ENCODE measurements at regions not wholly inside any gene's neighbourhood (a gene's known extent, or its start where the extent isn't known, plus 50 kb on each side); places are given as distances from the start of the nearest gene placed in this dataset.

DNA sequence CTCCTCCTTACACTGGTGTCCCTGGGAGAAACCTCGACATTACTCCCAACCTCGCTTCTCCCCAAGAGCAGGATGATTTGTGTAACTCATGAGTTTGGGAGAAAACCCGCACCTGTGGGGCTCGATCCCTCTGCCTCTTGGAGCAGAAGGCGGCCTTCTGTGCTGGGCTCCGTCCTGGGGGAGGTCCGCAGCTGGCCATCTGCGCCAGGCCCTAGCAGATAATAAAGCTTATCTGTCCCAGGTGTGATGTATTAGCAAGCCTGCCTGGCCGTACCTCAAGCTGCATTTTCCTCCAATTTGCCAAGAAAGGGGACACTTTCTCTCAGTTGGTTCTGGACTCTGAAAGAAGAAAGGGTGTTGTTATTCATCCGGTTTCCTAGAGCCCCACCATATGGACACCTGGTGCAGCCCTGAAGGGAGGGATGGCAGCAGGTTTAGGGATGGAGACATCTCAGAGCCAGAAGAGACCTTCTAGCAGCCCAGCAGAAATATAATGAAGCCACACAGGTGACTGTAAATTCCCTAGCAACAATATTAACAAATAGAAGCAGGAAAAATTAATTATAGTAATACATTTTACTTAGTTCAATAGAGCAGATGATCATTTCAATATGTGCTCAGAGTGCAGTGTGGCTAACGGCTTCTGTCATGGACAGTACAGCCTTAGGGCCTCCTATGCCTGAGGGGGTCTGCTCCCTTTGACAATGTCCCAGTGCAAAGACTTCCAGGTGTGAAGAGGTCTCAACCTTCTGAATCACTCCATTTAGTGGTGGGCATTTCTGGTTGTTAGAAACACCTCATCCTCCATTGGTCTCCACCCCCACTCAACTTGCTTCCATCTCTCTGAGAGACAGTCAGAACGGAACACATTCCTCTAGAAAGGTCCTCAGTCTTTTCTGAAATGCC lies 94.8 kb downstream of the CPN2 start:
- H3K27me3 ChIP-seq (ENCODE audit: insufficient read depth, insufficient read length) = peaks cover 2% of the 10 kb centered on the region

GRCh38 chr3:194257151-194257621 lies 93.9 kb downstream of the CPN2 start:
- Histone ChIP-seq H3K9ac (ENCODE audit: insufficient read length, low read depth) (no peak overlapping the region), H3K9me3 (ENCODE audit: insufficient read depth, low read length) (peaks cover 12% of the 10 kb centered on the region), H3K4me3 (ENCODE audit: insufficient read length, low read depth) (no peak overlapping the region), H3K27me3 (ENCODE audit: insufficient read depth, insufficient read length) (peaks cover 2% of the 10 kb centered on the region), H3K36me3 (ENCODE audit: insufficient read depth, insufficient read length, low read length) (no peaks in the 10 kb centered on the region), H3K4me1 (ENCODE audit: insufficient read depth, insufficient read length) (no peaks in the 10 kb centered on the region)
- TF ChIP-seq SUZ12 (IDR thresholded peaks at IDR 0.05; ENCODE audit: extremely low read depth, insufficient read depth, insufficient read length) = no peak
- DNase-seq (ENCODE audit: low read depth, low spot score) = no peak

More for the DNA sequence above, 94.8 kb downstream of the CPN2 start:
- Histone ChIP-seq H3K9me3 (ENCODE audit: insufficient read depth, low read length) (peaks cover 12% of the 10 kb centered on the region), H3K36me3 (ENCODE audit: insufficient read depth, insufficient read length, low read length) (no peaks in the 10 kb centered on the region), H3K4me1 (ENCODE audit: insufficient read depth, insufficient read length) (peaks cover 2% of the 10 kb centered on the region), H3K4me3 (ENCODE audit: insufficient read length, low read depth) (no peak overlapping the region), H3K9ac (ENCODE audit: insufficient read length, low read depth) (no peak overlapping the region)
- no peak for DNase-seq (ENCODE audit: low read depth, low spot score)
- TF ChIP-seq YY1 (IDR thresholded peaks at IDR 0.05; ENCODE audit: insufficient read depth, insufficient read length) (no peak), SUZ12 (IDR thresholded peaks at IDR 0.05; ENCODE audit: extremely low read depth, insufficient read depth, insufficient read length) (no peak), ZNF274 (IDR thresholded peaks at IDR 0.05; ENCODE audit: low read depth, low read length) (no peak)

GRCh38 chr3:194257916-194258668 lies 93.0 kb downstream of the CPN2 start:
- no peak for DNase-seq (ENCODE audit: low read depth, low spot score)
- TF ChIP-seq ZNF274 (IDR thresholded peaks at IDR 0.05; ENCODE audit: low read depth, low read length) = no peak
- TF ChIP-seq SUZ12 (IDR thresholded peaks at IDR 0.05; ENCODE audit: extremely low read depth, insufficient read depth, insufficient read length) = no peak
- TF ChIP-seq YY1 (IDR thresholded peaks at IDR 0.05; ENCODE audit: insufficient read depth, insufficient read length) = no peak
- no peaks in the 10 kb centered on the region for H3K4me1 ChIP-seq (ENCODE audit: insufficient read depth, insufficient read length)

GRCh38 chr3:194259982-194260766 lies 91.0 kb downstream of the CPN2 start:
- Histone ChIP-seq H3K36me3 (ENCODE audit: insufficient read depth, insufficient read length, low read length) (no peaks in the 10 kb centered on the region), H3K9me3 (ENCODE audit: insufficient read depth, low read length) (peaks cover 12% of the 10 kb centered on the region), H3K9ac (ENCODE audit: insufficient read length, low read depth) (no peak overlapping the region)

More at GRCh38 chr3:194257916-194258668, 93.0 kb downstream of the CPN2 start:
- H3K36me3 ChIP-seq (ENCODE audit: insufficient read depth, insufficient read length, low read length) = no peaks in the 10 kb centered on the region
- no peaks in the 10 kb centered on the region for H3K27me3 ChIP-seq (ENCODE audit: insufficient read depth, insufficient read length)
- no peak overlapping the region for H3K4me3 ChIP-seq (ENCODE audit: insufficient read length, low read depth)
- H3K9me3 ChIP-seq (ENCODE audit: insufficient read depth, low read length) = peaks cover 12% of the 10 kb centered on the region
- no peak overlapping the region for H3K9ac ChIP-seq (ENCODE audit: insufficient read length, low read depth)

GRCh38 chr3:194261581-194262063 lies 89.5 kb downstream of the CPN2 start:
- H3K9me3 ChIP-seq (ENCODE audit: insufficient read depth, low read length) = peaks cover 12% of the 10 kb centered on the region
- no peak overlapping the region for H3K4me3 ChIP-seq (ENCODE audit: insufficient read length, low read depth)
- H3K4me1 ChIP-seq (ENCODE audit: insufficient read depth, insufficient read length) = peaks cover 8% of the 10 kb centered on the region
- TF ChIP-seq YY1 (IDR thresholded peaks at IDR 0.05; ENCODE audit: insufficient read depth, insufficient read length) = no peak
- no peak for TF ChIP-seq SUZ12 (IDR thresholded peaks at IDR 0.05; ENCODE audit: extremely low read depth, insufficient read depth, insufficient read length)
- no peak for TF ChIP-seq ZNF274 (IDR thresholded peaks at IDR 0.05; ENCODE audit: low read depth, low read length)
- no peak for DNase-seq (ENCODE audit: low read depth, low spot score)
- H3K27me3 ChIP-seq (ENCODE audit: insufficient read depth, insufficient read length) = no peaks in the 10 kb centered on the region
- no peaks in the 10 kb centered on the region for H3K36me3 ChIP-seq (ENCODE audit: insufficient read depth, insufficient read length, low read length)
- no peak overlapping the region for H3K9ac ChIP-seq (ENCODE audit: insufficient read length, low read depth)

More at GRCh38 chr3:194259982-194260766, 91.0 kb downstream of the CPN2 start:
- H3K4me1 ChIP-seq (ENCODE audit: insufficient read depth, insufficient read length) = peaks cover 4% of the 10 kb centered on the region
- H3K27me3 ChIP-seq (ENCODE audit: insufficient read depth, insufficient read length) = no peaks in the 10 kb centered on the region
- no peak overlapping the region for H3K4me3 ChIP-seq (ENCODE audit: insufficient read length, low read depth)
- no peak for DNase-seq (ENCODE audit: low read depth, low spot score)
- TF ChIP-seq YY1 (IDR thresholded peaks at IDR 0.05; ENCODE audit: insufficient read depth, insufficient read length) = no peak
- TF ChIP-seq SUZ12 (IDR thresholded peaks at IDR 0.05; ENCODE audit: extremely low read depth, insufficient read depth, insufficient read length) = no peak
- no peak for TF ChIP-seq ZNF274 (IDR thresholded peaks at IDR 0.05; ENCODE audit: low read depth, low read length)

- H3K4me3 ChIP-seq (ENCODE audit: insufficient read length, low read depth) = no peak overlapping the region
- H3K9ac ChIP-seq (ENCODE audit: insufficient read length, low read depth) = no peak overlapping the region
- peaks cover 8% of the 10 kb centered on the region for H3K4me1 ChIP-seq (ENCODE audit: insufficient read depth, insufficient read length)
- no peaks in the 10 kb centered on the region for H3K27me3 ChIP-seq (ENCODE audit: insufficient read depth, insufficient read length)
- no peaks in the 10 kb centered on the region for H3K36me3 ChIP-seq (ENCODE audit: insufficient read depth, insufficient read length, low read length)
- peaks cover 12% of the 10 kb centered on the region for H3K9me3 ChIP-seq (ENCODE audit: insufficient read depth, low read length)
- TF ChIP-seq YY1 (IDR thresholded peaks at IDR 0.05; ENCODE audit: insufficient read depth, insufficient read length) = no peak
- no peak for DNase-seq (ENCODE audit: low read depth, low spot score)
These were observed 88.8 kb downstream of the CPN2 start for GRCh38 chr3:194262176-194262924.
